C4-2B (cell line): ENCODE measurements at regions not wholly inside any gene's neighbourhood (a gene's known extent, or its start where the extent isn't known, plus 50 kb on each side); places are given as distances from the start of the nearest gene placed in this dataset.

Source experiments
- CTCF ChIP-seq: fragments of 450-650 bp; conservative IDR thresholded peaks from 2 replicates; pipeline ENCODE4 v1.5.1; 2017; ENCODE audit warnings: mild to moderate bottlenecking
- ZFX ChIP-seq: fragments of 450-650 bp; IDR thresholded peaks from 2 replicates; pipeline ENCODE4 v1.6.1; 2017

GRCh38 chr6:140490081-140490480 lies 1115.6 kb upstream of the CITED2 start:
- no peak for TF ChIP-seq CTCF
- no peak for TF ChIP-seq ZFX
